Stomach smooth muscle (tissue), 2 donors: ENCODE measurements at regions not wholly inside any gene's neighbourhood (a gene's known extent, or its start where the extent isn't known, plus 50 kb on each side); places are given as distances from the start of the nearest gene placed in this dataset.

Experiments used
- H3K27ac ChIP-seq: one replicate; pipeline ENCODE4 v1.7.0; 2013; ENCODE audit warnings: mild to moderate bottlenecking, low read length, inconsistent platforms
- H3K27me3 ChIP-seq, 2 donors: one replicate each; pipeline ENCODE4 v1.7.0; 2013; ENCODE audit warnings: low read length in 2 of 2; ENCODE audit not compliant: insufficient read depth in 2 of 2, control insufficient read depth in 1 of 2
- H3K36me3 ChIP-seq, 2 donors: one replicate each; pipeline ENCODE4 v1.7.0; 2013; ENCODE audit warnings: low read length in 2 of 2; ENCODE audit not compliant: control insufficient read depth in 2 of 2, insufficient read depth in 2 of 2
- H3K4me1 ChIP-seq: one replicate; pipeline ENCODE4 v1.7.0; 2013; ENCODE audit warnings: low read length; ENCODE audit not compliant: control insufficient read depth, insufficient read depth
- H3K4me3 ChIP-seq, 2 donors: one replicate each; pipeline ENCODE4 v1.7.0; 2013; ENCODE audit warnings: low read length in 2 of 2
- H3K9ac ChIP-seq, 2 donors: one replicate each; pipeline ENCODE4 v1.7.0; 2013; ENCODE audit warnings: low read length in 2 of 2, mild to moderate bottlenecking in 1 of 2
- H3K9me3 ChIP-seq, 2 donors: one replicate each; pipeline ENCODE4 v1.7.0; 2013; ENCODE audit warnings: low read length in 2 of 2; ENCODE audit not compliant: control insufficient read depth in 2 of 2
- donor health status: healthy.
- donor health status: Pancreatic carcinoma.

- H3K27ac ChIP-seq: no peak overlapping the region
- H3K4me1 ChIP-seq: no peaks in the 10 kb centered on the region
- no peak overlapping the region for H3K9ac ChIP-seq
- no peaks in the 10 kb centered on the region for H3K9me3 ChIP-seq
- no peaks in the 10 kb centered on the region for H3K36me3 ChIP-seq
- H3K4me3 ChIP-seq: no peak overlapping the region
- no peaks in the 10 kb centered on the region for H3K27me3 ChIP-seq
Observed at GRCh38 chrX:42624524-42624923, 153.4 kb downstream of the PPP1R2C start.

- peaks cover 0 to 2% of the 10 kb centered on the region in 2 donors for H3K27me3 ChIP-seq
Observed at GRCh38 chrX:42619068-42619467, 158.9 kb downstream of the PPP1R2C start.

GRCh38 chrX:42616981-42617380 lies 161.0 kb downstream of the PPP1R2C start:
- Histone ChIP-seq H3K4me3 (no peak overlapping the region), H3K9me3 (no peaks in the 10 kb centered on the region), H3K36me3 (no peaks in the 10 kb centered on the region), H3K4me1 (no peaks in the 10 kb centered on the region), H3K27ac (no peak overlapping the region), H3K27me3 (peaks cover 0 to 2% of the 10 kb centered on the region in 2 donors), H3K9ac (no peak overlapping the region)

More at GRCh38 chrX:42619068-42619467, 158.9 kb downstream of the PPP1R2C start:
- Histone ChIP-seq H3K4me1 (no peaks in the 10 kb centered on the region), H3K4me3 (no peak overlapping the region), H3K36me3 (no peaks in the 10 kb centered on the region), H3K27ac (no peak overlapping the region), H3K9ac (no peak overlapping the region), H3K9me3 (no peaks in the 10 kb centered on the region)

- Histone ChIP-seq H3K36me3 (no peaks in the 10 kb centered on the region), H3K27ac (no peak overlapping the region), H3K9me3 (no peaks in the 10 kb centered on the region), H3K9ac (no peak overlapping the region), H3K4me1 (no peaks in the 10 kb centered on the region), H3K4me3 (no peak overlapping the region), H3K27me3 (peaks cover 0 to 2% of the 10 kb centered on the region in 2 donors)
Observed at GRCh38 chrX:42615161-42615563, 162.8 kb downstream of the PPP1R2C start.

- no peak overlapping the region for H3K4me3 ChIP-seq
- H3K27me3 ChIP-seq: no peaks in the 10 kb centered on the region
- H3K9me3 ChIP-seq: no peaks in the 10 kb centered on the region
Observed at GRCh38 chrX:42606591-42606990, 171.4 kb downstream of the PPP1R2C start.

GRCh38 chrX:42604302-42604701 lies 173.7 kb downstream of the PPP1R2C start:
- H3K9me3 ChIP-seq: no peaks in the 10 kb centered on the region
- H3K9ac ChIP-seq: no peak overlapping the region
- no peaks in the 10 kb centered on the region for H3K4me1 ChIP-seq
- H3K36me3 ChIP-seq: no peaks in the 10 kb centered on the region
- H3K27ac ChIP-seq: no peak overlapping the region
- no peak overlapping the region for H3K4me3 ChIP-seq
- H3K27me3 ChIP-seq: no peaks in the 10 kb centered on the region

More at GRCh38 chrX:42606591-42606990, 171.4 kb downstream of the PPP1R2C start:
- Histone ChIP-seq H3K9ac (no peak overlapping the region), H3K36me3 (no peaks in the 10 kb centered on the region), H3K4me1 (no peaks in the 10 kb centered on the region), H3K27ac (no peak overlapping the region)

- Histone ChIP-seq H3K27ac (no peak overlapping the region), H3K9ac (no peak overlapping the region), H3K27me3 (no peaks in the 10 kb centered on the region), H3K36me3 (no peaks in the 10 kb centered on the region), H3K9me3 (no peaks in the 10 kb centered on the region), H3K4me3 (no peak overlapping the region), H3K4me1 (no peaks in the 10 kb centered on the region)
Observed at GRCh38 chrX:42603016-42603415, 174.9 kb downstream of the PPP1R2C start.

- Histone ChIP-seq H3K27me3 (no peaks in the 10 kb centered on the region), H3K9ac (no peak overlapping the region), H3K4me3 (no peak overlapping the region), H3K4me1 (no peaks in the 10 kb centered on the region), H3K9me3 (no peaks in the 10 kb centered on the region), H3K36me3 (no peaks in the 10 kb centered on the region), H3K27ac (no peak overlapping the region)
Observed at GRCh38 chrX:42602566-42602965, 175.4 kb downstream of the PPP1R2C start.

GRCh38 chrX:42602136-42602535 lies 175.8 kb downstream of the PPP1R2C start:
- Histone ChIP-seq H3K27ac (no peak overlapping the region), H3K9me3 (no peaks in the 10 kb centered on the region), H3K4me1 (no peaks in the 10 kb centered on the region), H3K9ac (no peak overlapping the region), H3K36me3 (no peaks in the 10 kb centered on the region), H3K27me3 (no peaks in the 10 kb centered on the region), H3K4me3 (no peak overlapping the region)

- no peaks in the 10 kb centered on the region for H3K27me3 ChIP-seq
- H3K9ac ChIP-seq: no peak overlapping the region
- no peak overlapping the region for H3K27ac ChIP-seq
- H3K9me3 ChIP-seq: no peaks in the 10 kb centered on the region
- H3K36me3 ChIP-seq: no peaks in the 10 kb centered on the region
- no peak overlapping the region for H3K4me3 ChIP-seq
- H3K4me1 ChIP-seq: no peaks in the 10 kb centered on the region
Observed at GRCh38 chrX:42597481-42597880, 180.5 kb downstream of the PPP1R2C start.

- Histone ChIP-seq H3K9me3 (no peaks in the 10 kb centered on the region), H3K4me3 (no peak overlapping the region), H3K36me3 (no peaks in the 10 kb centered on the region), H3K4me1 (no peaks in the 10 kb centered on the region), H3K9ac (no peak overlapping the region), H3K27ac (no peak overlapping the region), H3K27me3 (no peaks in the 10 kb centered on the region)
Observed at GRCh38 chrX:42585842-42586621, 191.9 kb downstream of the PPP1R2C start.
